Activated naive CD8-positive, alpha-beta T cell treated with anti-CD3 and anti-CD28 coated beads for 36 hours (primary cell): ENCODE measurements at regions not wholly inside any gene's neighbourhood (a gene's known extent, or its start where the extent isn't known, plus 50 kb on each side); places are given as distances from the start of the nearest gene placed in this dataset.
"Not testable (repeated sequence)": the region's sequence is repeated elsewhere in the genome, so short reads cannot be mapped to it uniquely, and the experiment has no call there.

Experiments
- DNase-seq: peaks from one replicate; pipeline ENCODE4 v3.0.0; 2021
- H3K27ac Mint-ChIP-seq: one replicate; pipeline ENCODE4 v1.8.0; 2022; ENCODE audit warnings: mild to moderate bottlenecking, moderate library complexity, mixed read lengths
- H3K27me3 Mint-ChIP-seq: one replicate; pipeline ENCODE4 v1.8.0; 2022; ENCODE audit warnings: mild to moderate bottlenecking, mixed read lengths
- H3K36me3 Mint-ChIP-seq: one replicate; pipeline ENCODE4 v1.8.0; 2021; ENCODE audit warnings: mild to moderate bottlenecking, mixed read lengths
- H3K4me1 Mint-ChIP-seq: one replicate; pipeline ENCODE4 v1.8.0; 2021; ENCODE audit warnings: mixed read lengths
- H3K4me3 Mint-ChIP-seq: one replicate; pipeline ENCODE4 v1.8.0; 2022; ENCODE audit warnings: mild to moderate bottlenecking, moderate library complexity, mixed read lengths
- H3K9me3 Mint-ChIP-seq: one replicate; pipeline ENCODE4 v1.8.0; 2022; ENCODE audit warnings: mixed read lengths

- no peak overlapping the region for H3K27ac Mint-ChIP-seq
- no peak overlapping the region for H3K4me3 Mint-ChIP-seq
- DNase-seq, result no peak
- H3K4me1 Mint-ChIP-seq, result peaks cover 26% of the 10 kb centered on the region
- H3K36me3 Mint-ChIP-seq, result no peaks in the 10 kb centered on the region
- H3K27me3 Mint-ChIP-seq, result no peaks in the 10 kb centered on the region
- H3K9me3 Mint-ChIP-seq, result no peaks in the 10 kb centered on the region
Measured at GRCh38 chr21:35512346-35512745, 463.2 kb upstream of the RUNX1 start.

GRCh38 chr21:35511696-35512162, 462.6 kb upstream of the RUNX1 start:
- DNase-seq, result no peak

GRCh38 chr21:35510957-35511695, 462.0 kb upstream of the RUNX1 start:
- Mint-ChIP-seq H3K4me1 (peaks cover 27% of the 10 kb centered on the region), H3K36me3 (no peaks in the 10 kb centered on the region), H3K9me3 (no peaks in the 10 kb centered on the region), H3K27me3 (no peaks in the 10 kb centered on the region), H3K4me3 (no peak overlapping the region), H3K27ac (peak overlapping the region; percentile 34)
- no peak for DNase-seq

More at GRCh38 chr21:35511696-35512162, 462.6 kb upstream of the RUNX1 start:
- H3K36me3 Mint-ChIP-seq, result no peaks in the 10 kb centered on the region
- no peaks in the 10 kb centered on the region for H3K27me3 Mint-ChIP-seq
- no peak overlapping the region for H3K4me3 Mint-ChIP-seq
- H3K4me1 Mint-ChIP-seq, result peaks cover 27% of the 10 kb centered on the region
- no peaks in the 10 kb centered on the region for H3K9me3 Mint-ChIP-seq
- H3K27ac Mint-ChIP-seq, result no peak overlapping the region

GRCh38 chr21:35510294-35510693, 461.2 kb upstream of the RUNX1 start:
- no peak for DNase-seq

GRCh38 chr21:35509001-35509704, 460.1 kb upstream of the RUNX1 start:
- Mint-ChIP-seq H3K4me1 (peaks cover 33% of the 10 kb centered on the region), H3K36me3 (no peaks in the 10 kb centered on the region), H3K4me3 (no peak overlapping the region), H3K9me3 (no peaks in the 10 kb centered on the region), H3K27ac (no peak overlapping the region), H3K27me3 (no peaks in the 10 kb centered on the region)
- no peak for DNase-seq

More at GRCh38 chr21:35510294-35510693, 461.2 kb upstream of the RUNX1 start:
- Mint-ChIP-seq H3K4me3 (no peak overlapping the region), H3K4me1 (peaks cover 27% of the 10 kb centered on the region), H3K36me3 (no peaks in the 10 kb centered on the region), H3K27ac (no peak overlapping the region), H3K9me3 (no peaks in the 10 kb centered on the region), H3K27me3 (no peaks in the 10 kb centered on the region)

GRCh38 chr21:35508139-35508888, 459.2 kb upstream of the RUNX1 start:
- Mint-ChIP-seq H3K36me3 (no peaks in the 10 kb centered on the region), H3K27me3 (no peaks in the 10 kb centered on the region), H3K4me1 (peaks cover 42% of the 10 kb centered on the region), H3K27ac (no peak overlapping the region), H3K9me3 (no peaks in the 10 kb centered on the region), H3K4me3 (no peak overlapping the region)
- no peak for DNase-seq

GRCh38 chr21:35507181-35507759, 458.2 kb upstream of the RUNX1 start:
- H3K36me3 Mint-ChIP-seq, result no peaks in the 10 kb centered on the region
- no peak overlapping the region for H3K27ac Mint-ChIP-seq
- H3K27me3 Mint-ChIP-seq, result no peaks in the 10 kb centered on the region
- DNase-seq, result no peak
- H3K4me1 Mint-ChIP-seq, result peaks cover 47% of the 10 kb centered on the region
- no peak overlapping the region for H3K4me3 Mint-ChIP-seq
- no peaks in the 10 kb centered on the region for H3K9me3 Mint-ChIP-seq

- peaks cover 44% of the 10 kb centered on the region for H3K4me1 Mint-ChIP-seq
- H3K4me3 Mint-ChIP-seq, result no peak overlapping the region
- DNase-seq, result no peak
- no peaks in the 10 kb centered on the region for H3K27me3 Mint-ChIP-seq
- no peak overlapping the region for H3K27ac Mint-ChIP-seq
- no peaks in the 10 kb centered on the region for H3K9me3 Mint-ChIP-seq
- no peaks in the 10 kb centered on the region for H3K36me3 Mint-ChIP-seq
Measured at GRCh38 chr21:35506771-35507170, 457.7 kb upstream of the RUNX1 start.

GRCh38 chr21:35506352-35506751, 457.2 kb upstream of the RUNX1 start:
- Mint-ChIP-seq H3K9me3 (no peaks in the 10 kb centered on the region), H3K4me1 (peaks cover 41% of the 10 kb centered on the region), H3K27me3 (no peaks in the 10 kb centered on the region), H3K36me3 (no peaks in the 10 kb centered on the region), H3K4me3 (no peak overlapping the region), H3K27ac (no peak overlapping the region)
- DNase-seq, result no peak

- Mint-ChIP-seq H3K4me1 (peaks cover 35% of the 10 kb centered on the region), H3K27me3 (no peaks in the 10 kb centered on the region), H3K4me3 (no peak overlapping the region), H3K27ac (no peak overlapping the region), H3K9me3 (peaks cover 2% of the 10 kb centered on the region), H3K36me3 (peaks cover 2% of the 10 kb centered on the region)
- no peak for DNase-seq
Measured at GRCh38 chr21:35504951-35505466, 455.9 kb upstream of the RUNX1 start.

- Mint-ChIP-seq H3K36me3 (peaks cover 2% of the 10 kb centered on the region), H3K27me3 (no peaks in the 10 kb centered on the region), H3K4me3 (no peak overlapping the region), H3K9me3 (peaks cover 3% of the 10 kb centered on the region), H3K4me1 (peaks cover 31% of the 10 kb centered on the region), H3K27ac (peak overlapping the region; percentile 55)
- no peak for DNase-seq
Measured at GRCh38 chr21:35504277-35504676, 455.2 kb upstream of the RUNX1 start.

GRCh38 chr21:35503671-35504070, 454.6 kb upstream of the RUNX1 start:
- H3K4me3 Mint-ChIP-seq, result no peak overlapping the region
- no peaks in the 10 kb centered on the region for H3K27me3 Mint-ChIP-seq
- H3K36me3 Mint-ChIP-seq, result peaks cover 2% of the 10 kb centered on the region
- H3K9me3 Mint-ChIP-seq, result peaks cover 3% of the 10 kb centered on the region
- peak overlapping the region; percentile 55 for H3K27ac Mint-ChIP-seq
- no peak for DNase-seq
- H3K4me1 Mint-ChIP-seq, result peaks cover 28% of the 10 kb centered on the region

GRCh38 chr21:35502821-35503220, 453.7 kb upstream of the RUNX1 start:
- no peak overlapping the region for H3K27ac Mint-ChIP-seq
- H3K4me1 Mint-ChIP-seq, result peaks cover 23% of the 10 kb centered on the region
- H3K27me3 Mint-ChIP-seq, result no peaks in the 10 kb centered on the region
- peaks cover 3% of the 10 kb centered on the region for H3K9me3 Mint-ChIP-seq
- no peak for DNase-seq
- peaks cover 2% of the 10 kb centered on the region for H3K36me3 Mint-ChIP-seq
- no peak overlapping the region for H3K4me3 Mint-ChIP-seq

GRCh38 chr21:35497522-35497921, 448.4 kb upstream of the RUNX1 start:
- DNase-seq, result not testable (repeated sequence)

More at GRCh38 chr21:35497522-35497921, 448.4 kb upstream of the RUNX1 start:
- not testable (repeated sequence) for H3K9me3 Mint-ChIP-seq, H3K4me1 Mint-ChIP-seq, H3K27ac Mint-ChIP-seq, H3K4me3 Mint-ChIP-seq, H3K27me3 Mint-ChIP-seq, H3K36me3 Mint-ChIP-seq
